Skeletal muscle satellite cell (primary cell): ENCODE measurements at regions not wholly inside any gene's neighbourhood (a gene's known extent, or its start where the extent isn't known, plus 50 kb on each side); places are given as distances from the start of the nearest gene placed in this dataset.
"Not testable (repeated sequence)": the region's sequence is repeated elsewhere in the genome, so short reads cannot be mapped to it uniquely, and the experiment has no call there.

Experiments used
- H3K27me3 ChIP-seq: 2 replicates; pipeline ENCODE4 v1.7.0; 2013; ENCODE audit warnings: low read length; ENCODE audit not compliant: control insufficient read depth, insufficient read depth
- H3K36me3 ChIP-seq: 2 replicates; pipeline ENCODE4 v1.7.0; 2013; ENCODE audit warnings: mild to moderate bottlenecking, control low read depth, low read length; ENCODE audit not compliant: insufficient read depth
- H3K4me1 ChIP-seq: 2 replicates; pipeline ENCODE4 v1.7.0; 2013; ENCODE audit warnings: low read length; ENCODE audit not compliant: control insufficient read depth, insufficient read depth
- H3K4me2 ChIP-seq: 2 replicates; pipeline ENCODE4 v1.7.0; 2013; ENCODE audit warnings: mild to moderate bottlenecking, low read length
- H3K4me3 ChIP-seq: 2 replicates; pipeline ENCODE4 v1.7.0; 2013; ENCODE audit warnings: low read length
- H3K9ac ChIP-seq: 2 replicates; pipeline ENCODE4 v1.7.0; 2013; ENCODE audit warnings: mild to moderate bottlenecking, low read depth, low read length, moderate library complexity
- H3K9me3 ChIP-seq: replicated peaks from 2 replicates; pipeline ENCODE4 v1.7.0; 2013; ENCODE audit warnings: mild to moderate bottlenecking, control low read depth, low read length

DNA sequence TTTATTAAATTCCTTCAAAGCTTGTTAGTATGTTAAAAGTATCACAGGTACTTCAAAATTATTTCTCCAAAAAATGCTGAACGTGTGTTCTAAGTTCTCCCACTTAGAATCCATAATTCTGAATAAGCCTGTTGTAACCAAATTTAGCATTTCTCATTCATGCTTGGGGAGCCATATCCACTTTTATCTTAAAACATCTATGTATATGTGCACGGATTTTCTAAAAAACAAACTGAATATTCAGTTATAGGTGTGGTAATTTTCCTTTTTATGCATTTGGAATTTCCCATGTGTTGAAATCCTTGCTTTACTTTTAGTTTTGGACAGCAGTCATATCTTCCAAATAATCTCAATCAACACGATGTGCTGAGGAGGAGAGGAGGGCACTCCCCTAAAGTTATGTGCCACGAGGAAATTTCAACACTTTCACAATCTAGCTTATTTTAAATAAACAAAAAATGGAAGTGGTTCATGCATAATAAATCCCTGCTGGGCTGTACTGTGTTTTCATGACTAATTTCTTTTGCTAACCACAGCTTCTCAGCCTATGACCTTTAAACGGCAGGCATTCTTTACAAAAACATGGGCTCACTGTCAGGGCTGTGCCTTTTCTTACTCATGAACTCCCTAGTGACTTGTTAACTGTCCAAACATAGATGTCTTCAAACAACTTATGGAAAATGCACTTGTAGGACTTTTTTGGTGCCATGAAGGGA, 380.3 kb upstream of the SEMA3C start:
- Histone ChIP-seq H3K4me2 (peak overlapping the region; percentile 75), H3K4me3 (peak overlapping the region; percentile 23)

DNA sequence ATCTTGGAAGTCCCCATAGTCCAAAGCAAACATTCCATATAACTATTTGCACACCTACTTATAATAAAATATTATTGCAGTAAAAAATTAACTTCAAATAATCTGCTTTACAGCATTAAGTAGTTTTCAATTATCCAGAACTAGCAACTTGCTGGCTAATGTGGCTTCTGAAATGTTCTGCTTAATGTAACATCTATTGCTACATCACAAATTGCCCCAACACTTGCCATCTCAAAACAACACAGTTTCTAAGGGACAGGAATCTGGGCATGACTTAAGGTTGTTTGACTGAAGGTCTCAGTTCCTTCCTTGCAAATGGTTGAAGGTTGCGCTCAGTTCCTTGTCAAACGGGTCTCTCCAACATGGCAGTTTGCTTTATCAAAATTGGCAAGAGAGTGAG, 378.5 kb upstream of the SEMA3C start:
- Histone ChIP-seq H3K9ac (no peak overlapping the region), H3K36me3 (no peaks in the 10 kb centered on the region), H3K4me3 (no peak overlapping the region), H3K9me3 (no peaks in the 10 kb centered on the region), H3K4me2 (no peak overlapping the region), H3K27me3 (no peaks in the 10 kb centered on the region), H3K4me1 (peaks cover 39% of the 10 kb centered on the region)

More for the DNA sequence above, 380.3 kb upstream of the SEMA3C start:
- Histone ChIP-seq H3K27me3 (no peaks in the 10 kb centered on the region), H3K36me3 (no peaks in the 10 kb centered on the region), H3K9ac (peak overlapping the region; percentile 19), H3K9me3 (no peaks in the 10 kb centered on the region), H3K4me1 (peaks cover 39% of the 10 kb centered on the region)

DNA sequence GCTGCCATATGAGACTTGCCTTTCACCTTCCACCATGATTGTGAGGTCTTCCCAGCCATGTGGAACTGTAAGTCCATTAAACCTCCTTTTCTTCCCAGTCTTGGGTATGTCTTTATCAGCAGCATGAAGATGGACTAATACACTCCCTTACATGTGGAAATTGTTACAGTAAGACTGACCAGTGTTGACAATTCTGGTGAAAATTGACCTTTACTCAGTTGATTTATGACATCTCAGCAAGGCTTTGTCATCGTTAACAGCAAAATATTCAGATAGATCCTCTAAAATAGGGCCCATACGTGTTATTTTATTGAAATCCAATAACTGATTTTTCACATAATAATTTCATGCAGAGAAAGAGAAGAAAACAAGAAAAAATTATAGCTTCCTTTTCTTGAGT, 377.9 kb upstream of the SEMA3C start:
- H3K4me2 ChIP-seq: no peak overlapping the region
- H3K27me3 ChIP-seq: no peaks in the 10 kb centered on the region
- no peaks in the 10 kb centered on the region for H3K9me3 ChIP-seq
- peaks cover 39% of the 10 kb centered on the region for H3K4me1 ChIP-seq
- no peak overlapping the region for H3K4me3 ChIP-seq
- no peak overlapping the region for H3K9ac ChIP-seq
- H3K36me3 ChIP-seq: no peaks in the 10 kb centered on the region

DNA sequence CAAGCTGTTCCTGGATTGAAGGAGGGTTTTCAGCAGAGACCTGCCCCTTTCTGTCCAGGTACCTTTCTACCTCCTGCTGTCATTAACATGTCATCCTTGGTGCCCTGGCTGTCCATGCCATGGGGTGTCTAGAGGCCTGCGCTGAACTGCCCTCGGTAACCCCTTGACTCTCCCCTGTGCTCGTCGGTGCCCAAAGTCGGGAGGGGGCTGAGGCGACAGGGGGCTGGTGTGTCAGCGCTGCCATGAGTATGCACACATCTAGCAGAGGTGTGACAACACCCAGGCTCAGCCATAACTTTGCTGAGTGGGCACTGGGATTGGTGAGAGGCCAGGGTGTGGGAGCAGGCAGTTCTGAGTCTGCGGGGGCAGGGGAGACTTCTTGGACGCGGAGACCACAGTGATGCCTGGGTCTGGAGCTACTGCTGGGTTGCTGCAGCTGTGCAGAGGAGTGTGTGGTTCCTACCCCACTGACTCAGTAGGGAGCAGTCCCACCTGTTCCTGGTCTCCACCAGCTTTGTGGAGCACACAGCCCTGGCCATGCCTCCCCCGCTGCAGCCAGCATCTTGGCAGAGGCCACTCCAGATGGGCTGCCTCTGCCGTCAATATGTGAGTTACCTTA, 376.2 kb upstream of the SEMA3C start:
- no peak overlapping the region for H3K4me2 ChIP-seq
- no peaks in the 10 kb centered on the region for H3K36me3 ChIP-seq
- H3K9me3 ChIP-seq: no peaks in the 10 kb centered on the region
- no peaks in the 10 kb centered on the region for H3K27me3 ChIP-seq
- H3K4me3 ChIP-seq: no peak overlapping the region
- H3K4me1 ChIP-seq: peaks cover 29% of the 10 kb centered on the region
- H3K9ac ChIP-seq: no peak overlapping the region

DNA sequence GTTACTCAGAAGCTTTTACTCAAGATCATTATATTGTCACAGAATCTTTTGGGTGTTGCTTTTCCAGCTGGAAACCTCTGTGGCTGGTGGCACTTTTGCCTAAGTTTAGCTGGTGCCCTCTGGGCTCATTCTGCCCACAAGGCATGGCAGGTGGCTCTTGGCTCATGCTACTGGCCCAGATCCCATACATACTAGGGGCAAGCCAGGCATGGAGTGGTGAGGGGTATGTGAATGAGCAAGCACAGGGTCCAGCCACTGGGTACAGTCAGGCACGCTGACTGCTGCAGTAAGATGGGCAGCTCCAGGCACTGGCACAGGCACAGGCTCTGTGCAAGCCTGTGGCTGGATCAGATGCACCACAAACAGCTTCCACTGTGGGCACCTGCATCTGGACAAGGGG, 375.0 kb upstream of the SEMA3C start:
- H3K4me1 ChIP-seq: peaks cover 20% of the 10 kb centered on the region
- no peak overlapping the region for H3K9ac ChIP-seq
- no peak overlapping the region for H3K4me3 ChIP-seq
- no peaks in the 10 kb centered on the region for H3K9me3 ChIP-seq
- H3K36me3 ChIP-seq: no peaks in the 10 kb centered on the region
- H3K4me2 ChIP-seq: no peak overlapping the region
- no peaks in the 10 kb centered on the region for H3K27me3 ChIP-seq

DNA sequence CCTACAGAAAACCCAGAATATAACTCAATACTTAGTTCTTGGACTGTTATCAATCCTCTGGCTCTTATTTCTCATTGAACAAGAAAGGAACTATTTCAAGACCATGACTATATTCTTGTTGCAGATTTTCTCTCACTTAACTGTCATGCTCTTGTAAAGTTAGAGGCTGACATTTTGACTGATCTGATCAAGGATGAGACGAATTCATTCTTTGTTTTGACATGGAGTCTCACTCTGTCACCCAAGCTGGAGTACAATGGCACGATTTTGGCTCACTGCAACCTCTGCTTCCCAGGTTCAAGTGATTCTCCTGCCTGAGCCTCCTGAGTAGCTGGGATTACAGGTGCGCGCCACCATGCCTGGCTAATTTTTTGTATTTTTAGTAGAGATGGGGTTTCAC, 367.9 kb upstream of the SEMA3C start:
- not testable (repeated sequence) for H3K4me3 ChIP-seq, H3K36me3 ChIP-seq, H3K27me3 ChIP-seq, H3K4me2 ChIP-seq, H3K9me3 ChIP-seq, H3K9ac ChIP-seq
- H3K4me1 ChIP-seq: peaks cover 17% of the 10 kb centered on the region

DNA sequence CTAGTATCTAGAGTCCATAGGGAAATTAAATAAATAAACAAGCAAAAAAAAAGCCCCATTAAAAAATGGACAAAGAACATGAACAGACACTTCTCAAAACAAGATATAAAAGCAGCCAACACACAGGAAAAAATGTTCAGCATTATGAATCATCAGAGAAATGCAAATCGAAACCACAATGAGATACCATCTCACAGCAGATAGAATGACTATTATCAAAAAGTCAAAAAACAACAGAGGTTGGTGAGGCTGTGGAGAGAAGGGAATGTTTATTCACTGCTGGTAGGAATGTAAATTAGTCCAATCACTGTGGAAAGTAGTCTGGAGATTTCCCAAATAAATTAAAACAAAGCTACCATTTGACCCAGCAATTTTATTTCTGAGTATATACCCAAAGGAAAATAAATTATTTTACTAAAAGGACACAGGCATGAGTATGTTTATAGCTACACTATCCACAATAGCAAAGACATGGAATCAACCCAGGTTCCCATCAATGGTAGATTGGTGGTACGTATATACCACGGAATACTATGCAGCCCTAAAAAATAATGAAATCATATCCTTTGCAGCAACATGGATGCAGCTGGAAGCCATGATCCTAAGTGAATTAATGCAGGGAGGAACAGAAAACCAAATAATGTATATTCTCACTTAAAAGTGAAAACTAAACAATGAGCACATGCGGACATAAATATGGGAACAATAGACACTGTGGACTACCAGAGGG, 366.5 kb upstream of the SEMA3C start:
- Histone ChIP-seq H3K36me3 (no peaks in the 10 kb centered on the region), H3K27me3 (no peaks in the 10 kb centered on the region), H3K4me1 (peaks cover 17% of the 10 kb centered on the region), H3K9ac (no peak overlapping the region), H3K4me2 (peak overlapping the region; percentile 16), H3K9me3 (no peaks in the 10 kb centered on the region), H3K4me3 (no peak overlapping the region)

DNA sequence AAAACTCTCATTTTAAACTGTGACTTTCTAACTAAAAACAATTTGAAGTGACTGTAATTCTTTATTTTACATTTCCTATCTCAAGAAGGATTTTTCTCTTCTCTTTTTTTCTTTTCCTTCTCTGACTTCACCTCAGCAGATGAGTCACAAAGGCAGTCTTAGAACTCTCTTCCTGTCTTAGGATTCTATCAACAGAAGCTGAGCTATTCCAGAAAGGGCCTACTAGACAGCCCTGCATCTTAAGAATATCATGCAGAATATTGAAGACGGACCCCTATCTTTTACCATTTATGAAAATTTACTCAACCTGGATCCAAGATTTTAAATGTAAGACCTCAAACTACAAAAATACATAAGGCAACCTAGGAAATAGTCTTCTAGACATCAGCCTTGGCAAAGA, 365.7 kb upstream of the SEMA3C start:
- Histone ChIP-seq H3K4me3 (no peak overlapping the region), H3K27me3 (no peaks in the 10 kb centered on the region), H3K4me1 (peaks cover 17% of the 10 kb centered on the region), H3K9me3 (no peaks in the 10 kb centered on the region), H3K9ac (no peak overlapping the region), H3K36me3 (no peaks in the 10 kb centered on the region), H3K4me2 (peak overlapping the region; percentile 16)

DNA sequence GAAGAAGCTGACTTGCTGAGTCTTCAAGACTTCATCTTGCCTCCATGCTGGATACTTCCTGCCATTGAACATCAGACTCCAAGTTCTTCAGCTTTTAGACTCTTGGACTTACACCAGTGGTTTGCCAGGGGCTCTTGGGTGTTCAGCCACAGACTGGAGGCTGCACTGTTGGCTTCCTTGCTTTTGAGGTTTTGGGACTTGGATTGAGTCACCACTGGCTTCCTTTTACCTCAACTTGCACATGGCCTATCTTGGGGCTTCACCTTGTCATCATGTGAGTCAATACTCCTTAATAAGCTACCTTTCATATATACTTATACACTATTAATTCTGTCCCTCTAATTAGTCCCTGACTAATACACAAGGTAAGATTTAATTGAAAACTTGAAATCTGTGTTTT, 361.7 kb upstream of the SEMA3C start:
- H3K27me3 ChIP-seq: no peaks in the 10 kb centered on the region
- no peak overlapping the region for H3K9ac ChIP-seq
- no peak overlapping the region for H3K4me3 ChIP-seq
- H3K4me1 ChIP-seq: peaks cover 17% of the 10 kb centered on the region
- H3K9me3 ChIP-seq: no peaks in the 10 kb centered on the region
- H3K4me2 ChIP-seq: no peak overlapping the region
- H3K36me3 ChIP-seq: no peaks in the 10 kb centered on the region

DNA sequence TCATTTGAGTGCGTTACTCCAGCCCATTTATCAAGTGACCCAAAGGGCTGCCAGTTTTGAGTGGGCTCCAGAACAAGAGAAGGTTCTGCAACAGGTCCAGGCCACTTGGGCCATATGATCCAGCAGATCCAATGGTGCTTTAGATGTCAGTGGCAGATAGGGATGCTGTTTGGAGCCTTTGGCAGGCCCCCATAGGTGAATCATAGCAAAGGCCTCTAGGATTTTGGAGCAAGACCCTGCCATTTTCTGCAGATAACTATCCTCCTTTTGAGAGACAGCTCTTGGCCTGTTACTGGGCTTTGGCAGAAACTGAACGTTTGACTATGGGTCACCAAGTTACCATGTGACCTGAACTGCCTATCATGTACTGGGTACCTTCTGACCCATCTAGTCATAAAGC, 358.8 kb upstream of the SEMA3C start:
- Histone ChIP-seq H3K9me3 (no peaks in the 10 kb centered on the region), H3K4me1 (no peaks in the 10 kb centered on the region), H3K4me2 (no peak overlapping the region), H3K4me3 (no peak overlapping the region), H3K36me3 (no peaks in the 10 kb centered on the region), H3K27me3 (no peaks in the 10 kb centered on the region), H3K9ac (no peak overlapping the region)

DNA sequence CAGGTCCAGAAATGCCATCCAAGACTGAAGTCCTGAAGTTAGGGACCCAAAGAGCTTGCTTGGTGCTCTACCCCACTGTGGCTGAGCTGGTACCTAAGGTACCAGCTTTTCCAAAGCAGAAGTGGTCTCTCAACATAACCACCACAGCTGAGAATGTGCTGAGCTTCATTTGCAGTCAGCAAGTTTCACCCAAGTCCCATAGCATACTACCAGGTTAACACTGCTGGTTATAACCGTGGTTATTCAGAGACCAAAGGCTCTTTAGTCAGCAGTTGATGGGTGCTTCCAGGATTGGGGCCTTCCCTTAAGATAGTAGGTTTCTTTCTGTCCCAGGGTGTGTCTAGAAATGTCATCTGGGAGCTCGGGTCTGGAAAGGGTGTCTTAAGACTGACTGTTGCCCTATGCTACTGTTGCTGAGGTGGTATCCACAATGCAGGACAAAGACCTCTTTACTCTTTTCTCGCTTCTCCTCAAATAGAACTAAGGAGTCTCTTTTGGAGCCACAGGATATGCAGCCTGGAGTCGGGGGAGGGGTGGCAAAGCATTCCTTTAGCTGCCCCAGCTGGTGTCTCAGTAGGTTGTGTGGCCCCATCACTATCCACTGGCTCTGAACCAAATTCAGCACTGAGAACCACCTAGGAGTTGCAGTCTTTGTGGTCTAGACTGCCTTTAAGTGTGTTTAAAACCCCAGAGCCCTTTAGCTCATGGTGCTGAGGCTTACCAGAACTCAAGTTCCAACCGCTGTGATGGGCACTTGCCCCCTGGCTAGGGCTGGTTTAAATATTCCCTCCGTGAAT, 354.9 kb upstream of the SEMA3C start:
- no peaks in the 10 kb centered on the region for H3K4me1 ChIP-seq
- no peaks in the 10 kb centered on the region for H3K27me3 ChIP-seq
- H3K9me3 ChIP-seq: no peaks in the 10 kb centered on the region
- no peaks in the 10 kb centered on the region for H3K36me3 ChIP-seq
- H3K9ac ChIP-seq: no peak overlapping the region
- no peak overlapping the region for H3K4me3 ChIP-seq
- no peak overlapping the region for H3K4me2 ChIP-seq
